H1 (cell line): ENCODE measurements at regions not wholly inside any gene's neighbourhood (a gene's known extent, or its start where the extent isn't known, plus 50 kb on each side); places are given as distances from the start of the nearest gene placed in this dataset.

Experiments
- CEBPB ChIP-seq: IDR thresholded peaks from 2 replicates; pipeline ENCODE4 v1.6.1; 2012; ENCODE audit warnings: low read depth, low read length
- POLR2A ChIP-seq, 2 experiments: IDR thresholded peaks; 1 replicate in 1 of 2; 2 replicates in 1 of 2; pipeline ENCODE4 v1.6.1; 2011; ENCODE audit warnings: low read depth in 2 of 2, low read length in 2 of 2, mild to moderate bottlenecking in 2 of 2; ENCODE audit errors: control extremely low read depth in 1 of 2
- TF ChIP-seq, protein P1 (sequence below), 3 experiments: IDR thresholded peaks; 1 replicate in 2 of 3; 2 replicates in 1 of 3; pipeline versions ENCODE4 v1.5.1 to v1.6.1; 2011; ENCODE audit warnings: low read length in 3 of 3, mild to moderate bottlenecking in 3 of 3, inconsistent platforms in 2 of 3, low read depth in 1 of 3, moderate library complexity in 1 of 3; ENCODE audit not compliant: insufficient read depth in 1 of 3; ENCODE audit errors: control extremely low read depth in 1 of 3

GRCh38 chr6:166839569-166839968, 116.8 kb downstream of the RNASET2 start:
- no peak for TF ChIP-seq CEBPB
- TF ChIP-seq POLR2A (IDR thresholded peaks at IDR 0.05; ENCODE audit: control extremely low read depth in 1 of 2, low read depth in 2 of 2, low read length in 2 of 2) = no peak
- TF ChIP-seq, protein P1, sequence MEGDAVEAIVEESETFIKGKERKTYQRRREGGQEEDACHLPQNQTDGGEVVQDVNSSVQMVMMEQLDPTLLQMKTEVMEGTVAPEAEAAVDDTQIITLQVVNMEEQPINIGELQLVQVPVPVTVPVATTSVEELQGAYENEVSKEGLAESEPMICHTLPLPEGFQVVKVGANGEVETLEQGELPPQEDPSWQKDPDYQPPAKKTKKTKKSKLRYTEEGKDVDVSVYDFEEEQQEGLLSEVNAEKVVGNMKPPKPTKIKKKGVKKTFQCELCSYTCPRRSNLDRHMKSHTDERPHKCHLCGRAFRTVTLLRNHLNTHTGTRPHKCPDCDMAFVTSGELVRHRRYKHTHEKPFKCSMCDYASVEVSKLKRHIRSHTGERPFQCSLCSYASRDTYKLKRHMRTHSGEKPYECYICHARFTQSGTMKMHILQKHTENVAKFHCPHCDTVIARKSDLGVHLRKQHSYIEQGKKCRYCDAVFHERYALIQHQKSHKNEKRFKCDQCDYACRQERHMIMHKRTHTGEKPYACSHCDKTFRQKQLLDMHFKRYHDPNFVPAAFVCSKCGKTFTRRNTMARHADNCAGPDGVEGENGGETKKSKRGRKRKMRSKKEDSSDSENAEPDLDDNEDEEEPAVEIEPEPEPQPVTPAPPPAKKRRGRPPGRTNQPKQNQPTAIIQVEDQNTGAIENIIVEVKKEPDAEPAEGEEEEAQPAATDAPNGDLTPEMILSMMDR (IDR thresholded peaks at IDR 0.05; ENCODE audit: control extremely low read depth in 1 of 3, insufficient read depth in 1 of 3, low read depth in 1 of 3, low read length in 3 of 3) = no peak
